Astrocyte (in vitro differentiated cells and primary cell): ENCODE measurements at regions not wholly inside any gene's neighbourhood (a gene's known extent, or its start where the extent isn't known, plus 50 kb on each side); places are given as distances from the start of the nearest gene placed in this dataset.

Experiments
- DNase-seq: peaks from one replicate; pipeline ENCODE4 v3.0.0-alpha.2; 2010; ENCODE audit warnings: low read depth
- FAIRE-seq: peaks from 2 replicates; lab custom pipeline; 2011; peaks lifted over from hg19 to GRCh38; lab: Jason Lieb, UNC
- H2AFZ ChIP-seq: 2 replicates; pipeline ENCODE4 v1.6.0; 2012; ENCODE audit warnings: low read depth, low read length, inconsistent platforms
- H3K27ac ChIP-seq: 2 replicates; pipeline ENCODE4 v1.5.1; 2011; ENCODE audit warnings: low read depth, low read length, inconsistent platforms
- H3K27me3 ChIP-seq: 2 replicates; pipeline ENCODE4 v1.6.0; 2011; ENCODE audit warnings: low read length, inconsistent platforms; ENCODE audit not compliant: insufficient read depth
- H3K36me3 ChIP-seq: 2 replicates; pipeline ENCODE4 v1.5.1; 2011; ENCODE audit warnings: low read length, inconsistent platforms; ENCODE audit not compliant: insufficient read depth
- H3K4me1 ChIP-seq: 2 replicates; pipeline ENCODE4 v1.5.1; 2011; ENCODE audit warnings: low read length, inconsistent platforms; ENCODE audit not compliant: insufficient read depth
- H3K4me2 ChIP-seq: 2 replicates; pipeline ENCODE4 v1.6.0; 2012; ENCODE audit warnings: low read length, inconsistent platforms
- H3K4me3 ChIP-seq: 2 replicates; pipeline ENCODE4 v1.5.1; 2011; ENCODE audit warnings: low read depth, mild to moderate bottlenecking, low read length, inconsistent platforms; ENCODE audit not compliant: insufficient read depth
- H3K79me2 ChIP-seq: 2 replicates; pipeline ENCODE4 v1.6.0; 2012; ENCODE audit warnings: mild to moderate bottlenecking, low read length, inconsistent platforms; ENCODE audit not compliant: insufficient read depth
- H3K9ac ChIP-seq: 2 replicates; pipeline ENCODE4 v1.6.0; 2012; ENCODE audit warnings: mild to moderate bottlenecking, low read length, inconsistent platforms
- H3K9me3 ChIP-seq: 2 replicates; pipeline ENCODE4 v1.5.1; 2012; ENCODE audit warnings: low read depth, mild to moderate bottlenecking, low read length, inconsistent platforms; ENCODE audit not compliant: insufficient read depth
- H4K20me1 ChIP-seq: 2 replicates; pipeline ENCODE4 v1.6.0; 2012; ENCODE audit warnings: low read length, inconsistent platforms; ENCODE audit not compliant: insufficient read depth
- H3K27ac Mint-ChIP-seq: one replicate; pipeline ENCODE4 v1.8.0; 2021; ENCODE audit warnings: mild to moderate bottlenecking, mixed read lengths; ENCODE audit not compliant: unreplicated experiment
- H3K27me3 Mint-ChIP-seq: one replicate; pipeline ENCODE4 v1.8.0; 2021; ENCODE audit warnings: low read depth, mixed read lengths; ENCODE audit not compliant: unreplicated experiment
- H3K36me3 Mint-ChIP-seq: one replicate; pipeline ENCODE4 v1.8.0; 2021; ENCODE audit warnings: low read depth, mixed read lengths; ENCODE audit not compliant: unreplicated experiment
- H3K4me1 Mint-ChIP-seq: one replicate; pipeline ENCODE4 v1.8.0; 2021; ENCODE audit warnings: low read depth, mixed read lengths; ENCODE audit not compliant: unreplicated experiment
- H3K4me3 Mint-ChIP-seq: one replicate; pipeline ENCODE4 v1.8.0; 2021; ENCODE audit warnings: mild to moderate bottlenecking, moderate library complexity, mixed read lengths; ENCODE audit not compliant: unreplicated experiment
- H3K9me3 Mint-ChIP-seq: one replicate; pipeline ENCODE4 v1.8.0; 2021; ENCODE audit warnings: mild to moderate bottlenecking, mixed read lengths; ENCODE audit not compliant: unreplicated experiment
- CTCF ChIP-seq: IDR thresholded peaks from 2 replicates; pipeline ENCODE4 v1.5.1; 2011; ENCODE audit warnings: low read depth, mild to moderate bottlenecking, inconsistent platforms, low read length, moderate library complexity; ENCODE audit not compliant: insufficient read depth
- EZH2 ChIP-seq: IDR thresholded peaks from 2 replicates; pipeline ENCODE4 v1.6.1; 2012; ENCODE audit warnings: mild to moderate bottlenecking, low read length, inconsistent platforms; ENCODE audit not compliant: insufficient read depth

GRCh38 chr12:46049665-46050064 lies 59.3 kb upstream of the SCAF11 start:
- H3K4me2 ChIP-seq = no peak overlapping the region
- FAIRE-seq = no peak
- no peak for TF ChIP-seq CTCF
- no peak for TF ChIP-seq EZH2
- H3K36me3 ChIP-seq = no peaks in the 10 kb centered on the region
- H3K27ac ChIP-seq = no peak overlapping the region
- H3K9ac ChIP-seq = no peak overlapping the region
- H2AFZ ChIP-seq = no peak overlapping the region
- Mint-ChIP-seq H3K27ac (no peak overlapping the region), H3K4me3 (no peak overlapping the region), H3K27me3 (no peaks in the 10 kb centered on the region), H3K36me3 (peaks cover 2% of the 10 kb centered on the region), H3K9me3 (peaks cover 26% of the 10 kb centered on the region), H3K4me1 (no peaks in the 10 kb centered on the region)
- no peaks in the 10 kb centered on the region for H3K27me3 ChIP-seq
- H3K4me1 ChIP-seq = no peaks in the 10 kb centered on the region
- H3K9me3 ChIP-seq = peaks cover 15% of the 10 kb centered on the region
- no peak overlapping the region for H3K4me3 ChIP-seq
- no peak for DNase-seq
- no peaks in the 10 kb centered on the region for H3K79me2 ChIP-seq
- H4K20me1 ChIP-seq = no peaks in the 10 kb centered on the region

DNA sequence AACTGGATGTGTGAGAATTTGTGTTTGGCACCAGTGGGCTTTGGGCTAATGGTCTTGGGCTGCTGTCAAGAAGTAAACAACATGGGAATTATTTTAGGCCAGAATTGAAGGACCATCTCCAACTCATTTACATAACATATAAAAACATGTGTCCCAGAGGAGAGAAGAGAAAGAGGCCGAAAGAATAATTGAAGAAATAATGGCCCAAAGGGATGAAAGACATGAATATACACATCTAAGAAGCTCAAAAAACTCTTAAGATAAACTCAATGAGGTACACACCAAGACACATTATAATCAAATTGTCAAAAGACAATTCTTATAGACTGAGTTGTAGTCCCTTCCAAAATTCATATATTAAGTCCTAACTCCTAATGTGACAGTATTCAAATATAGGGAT lies 56.1 kb upstream of the SCAF11 start:
- H3K4me1 ChIP-seq = no peaks in the 10 kb centered on the region
- H3K4me3 ChIP-seq = no peak overlapping the region
- H4K20me1 ChIP-seq = no peaks in the 10 kb centered on the region
- H3K4me2 ChIP-seq = no peak overlapping the region
- no peak overlapping the region for H3K27ac Mint-ChIP-seq
- no peak for FAIRE-seq
- DNase-seq = no peak
- H3K79me2 ChIP-seq = no peaks in the 10 kb centered on the region
- H3K4me1 Mint-ChIP-seq = no peaks in the 10 kb centered on the region
- H3K4me3 Mint-ChIP-seq = no peak overlapping the region
- H3K27ac ChIP-seq = no peak overlapping the region
- H3K36me3 Mint-ChIP-seq = peaks cover 2% of the 10 kb centered on the region
- no peaks in the 10 kb centered on the region for H3K36me3 ChIP-seq
- no peaks in the 10 kb centered on the region for H3K27me3 ChIP-seq
- H3K9me3 ChIP-seq = peaks cover 13% of the 10 kb centered on the region
- no peak overlapping the region for H3K9ac ChIP-seq
- H3K27me3 Mint-ChIP-seq = no peaks in the 10 kb centered on the region
- TF ChIP-seq CTCF (no peak), EZH2 (no peak)
- H3K9me3 Mint-ChIP-seq = peaks cover 26% of the 10 kb centered on the region
- H2AFZ ChIP-seq = no peak overlapping the region

GRCh38 chr12:46043972-46044520 lies 53.7 kb upstream of the SCAF11 start:
- Mint-ChIP-seq H3K27me3 (no peaks in the 10 kb centered on the region), H3K4me1 (no peaks in the 10 kb centered on the region), H3K9me3 (peaks cover 23% of the 10 kb centered on the region), H3K36me3 (no peaks in the 10 kb centered on the region), H3K4me3 (no peak overlapping the region), H3K27ac (no peak overlapping the region)
- H3K27ac ChIP-seq = no peak overlapping the region
- H3K9ac ChIP-seq = no peak overlapping the region
- H3K4me1 ChIP-seq = no peaks in the 10 kb centered on the region
- H3K27me3 ChIP-seq = no peaks in the 10 kb centered on the region
- FAIRE-seq (no peak), DNase-seq (no peak)
- peaks cover 3% of the 10 kb centered on the region for H3K9me3 ChIP-seq
- no peaks in the 10 kb centered on the region for H3K79me2 ChIP-seq
- TF ChIP-seq CTCF = no peak
- no peak for TF ChIP-seq EZH2
- H3K36me3 ChIP-seq = no peaks in the 10 kb centered on the region
- H3K4me2 ChIP-seq = no peak overlapping the region
- no peaks in the 10 kb centered on the region for H4K20me1 ChIP-seq
- no peak overlapping the region for H2AFZ ChIP-seq
- H3K4me3 ChIP-seq = no peak overlapping the region
